Endothelial cell of umbilical vein (primary cell): ENCODE measurements at regions not wholly inside any gene's neighbourhood (a gene's known extent, or its start where the extent isn't known, plus 50 kb on each side); places are given as distances from the start of the nearest gene placed in this dataset.

Source experiments
- CTCF ChIP-seq, 2 donors: IDR thresholded peaks; 1 replicate in 1 of 2; 2 replicates in 1 of 2; pipeline ENCODE4 v1.5.1; 2011; ENCODE audit warnings: low read length in 2 of 2, mild to moderate bottlenecking in 2 of 2, moderate library complexity in 2 of 2, control low read depth in 1 of 2, inconsistent platforms in 1 of 2, low read depth in 1 of 2; ENCODE audit not compliant: insufficient read depth in 1 of 2; ENCODE audit errors: extremely low read depth in 1 of 2
- EZH2 ChIP-seq: IDR thresholded peaks from 2 replicates; pipeline ENCODE4 v1.6.1; 2012; ENCODE audit warnings: borderline replicate concordance, low read depth, mild to moderate bottlenecking, moderate library complexity, low read length, inconsistent platforms; ENCODE audit not compliant: severe bottlenecking
- FOS ChIP-seq: IDR thresholded peaks from 2 replicates; pipeline ENCODE4 v1.6.1; 2011; ENCODE audit warnings: mild to moderate bottlenecking, low read length, moderate library complexity, borderline replicate concordance; ENCODE audit not compliant: insufficient read depth

GRCh38 chr6:164079275-164079600 lies 664.7 kb downstream of the QKI start:
- TF ChIP-seq FOS, result no peak
- no peak for TF ChIP-seq CTCF (IDR thresholded peaks at IDR 0.05; ENCODE audit: extremely low read depth in 1 of 2, insufficient read depth in 1 of 2, low read depth in 1 of 2, low read length in 2 of 2)
- TF ChIP-seq EZH2, result no peak
